ENCODE measurements at regions not wholly inside any gene's neighbourhood (a gene's known extent, or its start where the extent isn't known, plus 50 kb on each side); places are given as distances from the start of the nearest gene placed in this dataset.

- no peaks in the 10 kb centered on the region for H4K20me1 ChIP-seq (replicated peaks in 1 of 2; ENCODE audit: control insufficient read depth in 1 of 2, insufficient read depth in 2 of 2, low read length in 2 of 2)
- H3K4me2 ChIP-seq (ENCODE audit: insufficient read depth in 1 of 2, low read depth in 2 of 2, low read length in 2 of 2): no peak overlapping the region
- H3K4ac ChIP-seq (replicated peaks; ENCODE audit: insufficient read length, low read depth, low read length): no peak overlapping the region
- no peak overlapping the region for H4K91ac ChIP-seq (replicated peaks; ENCODE audit: insufficient read length, low read length)
- no peaks in the 10 kb centered on the region for H3K9me3 ChIP-seq (ENCODE audit: insufficient read depth in 2 of 2, low read depth in 1 of 2, low read length in 1 of 2)
- no peaks in the 10 kb centered on the region for H3K27me3 ChIP-seq (replicated peaks in 1 of 4; ENCODE audit: control insufficient read depth in 3 of 4, extremely low read depth in 1 of 4, insufficient read depth in 3 of 4, low read length in 3 of 4)
- no peaks in the 10 kb centered on the region for H3K4me1 ChIP-seq (replicated peaks in 1 of 4; ENCODE audit: control insufficient read depth in 3 of 4, insufficient read depth in 4 of 4, low read length in 3 of 4)
- H3K18ac ChIP-seq (ENCODE audit: extremely low read depth, low read length): no peak overlapping the region
- DNase-seq (ENCODE audit: low read depth in 1 of 2, low spot score in 2 of 2) (no peak), FAIRE-seq (no peak)
- H2AK5ac ChIP-seq (ENCODE audit: low read depth, low read length): no peak overlapping the region
- H3K36me3 ChIP-seq (ENCODE audit: control insufficient read depth in 2 of 4, insufficient read depth in 4 of 4, low read length in 3 of 4): no peaks in the 10 kb centered on the region
- H2BK20ac ChIP-seq (ENCODE audit: low read length): no peak overlapping the region
- no peak overlapping the region for H3K4me3 ChIP-seq (ENCODE audit: extremely low read depth in 1 of 4, insufficient read depth in 2 of 4, low read depth in 3 of 4, low read length in 4 of 4)
- H3K9ac ChIP-seq (replicated peaks in 1 of 4; ENCODE audit: extremely low read depth in 1 of 4, low read depth in 3 of 4, low read length in 3 of 4): no peak overlapping the region
- ChIA-PET POLR2A (ENCODE audit: partially characterized antibody) (no interaction called here), CTCF (ENCODE audit: partially characterized antibody) (no interaction called here)
- H2BK15ac ChIP-seq (ENCODE audit: low read length): no peak overlapping the region
- H2AFZ ChIP-seq (ENCODE audit: low read length): no peak overlapping the region
- H3K79me1 ChIP-seq (ENCODE audit: low read depth, low read length): no peaks in the 10 kb centered on the region
- H3K27ac ChIP-seq (ENCODE audit: low read depth, low read length): no peak overlapping the region
- 97% methylated on average over 2 of the region's 2 CpGs; no CpG with 5 or more reads in 1 of the 2 experiments for WGBS, 2 experiments (ENCODE audit: extremely low coverage in 1 of 2, insufficient coverage in 1 of 2, insufficient read length in 1 of 2, insufficient replicate concordance in 2 of 2, low coverage in 1 of 2, low lambda C conversion rate in 2 of 2, missing lambda C conversion rate in 1 of 2)
- H2BK12ac ChIP-seq (ENCODE audit: low read depth, low read length): no peak overlapping the region
- H3K79me2 ChIP-seq (ENCODE audit: control insufficient read depth in 1 of 2, insufficient read depth in 2 of 2, low read length in 2 of 2): no peaks in the 10 kb centered on the region
- H2BK120ac ChIP-seq (replicated peaks; ENCODE audit: low read depth, low read length): no peak overlapping the region
- H4K5ac ChIP-seq (ENCODE audit: insufficient read length, low read depth, low read length): no peak overlapping the region
- no peak overlapping the region for H3K23ac ChIP-seq (ENCODE audit: insufficient read length)
- H3K23me2 ChIP-seq (ENCODE audit: low read depth, low read length): no peaks in the 10 kb centered on the region; the same call in 1 of the 2 replicates
- TF ChIP-seq CREB1 (IDR thresholded peaks at IDR 0.05): no peak
- no peak for TF ChIP-seq SP1 (IDR thresholded peaks at IDR 0.05; ENCODE audit: low read depth, low read length)
- TF ChIP-seq EZH2 (IDR thresholded peaks at IDR 0.05; ENCODE audit: low read depth, low read length, severe bottlenecking): no peak
- no peak for TF ChIP-seq RNF2 (IDR thresholded peaks at IDR 0.05; ENCODE audit: borderline replicate concordance, low read depth, low read length, missing control alignments, poor library complexity, severe bottlenecking)
- TF ChIP-seq KDM1A (IDR thresholded peaks at IDR 0.05; ENCODE audit: borderline replicate concordance, low read length): no peak
- TF ChIP-seq ATF2 (IDR thresholded peaks at IDR 0.05; ENCODE audit: low read length): no peak
- no peak overlapping the region for H3K14ac ChIP-seq (ENCODE audit: insufficient read length)
- H2BK5ac ChIP-seq (ENCODE audit: low read depth, low read length): no peak overlapping the region
- no peak overlapping the region for H4K8ac ChIP-seq (ENCODE audit: extremely low read depth, insufficient read depth, low read length)
- H3K56ac ChIP-seq (replicated peaks; ENCODE audit: insufficient read length, low read depth, low read length): no peak overlapping the region
These were observed 2028.7 kb downstream of the NCAM2 start for GRCh38 chr21:23026878-23027277.

Measured in H1 (cell line).